ENCODE measurements at regions not wholly inside any gene's neighbourhood (a gene's known extent, or its start where the extent isn't known, plus 50 kb on each side); places are given as distances from the start of the nearest gene placed in this dataset.

DNA sequence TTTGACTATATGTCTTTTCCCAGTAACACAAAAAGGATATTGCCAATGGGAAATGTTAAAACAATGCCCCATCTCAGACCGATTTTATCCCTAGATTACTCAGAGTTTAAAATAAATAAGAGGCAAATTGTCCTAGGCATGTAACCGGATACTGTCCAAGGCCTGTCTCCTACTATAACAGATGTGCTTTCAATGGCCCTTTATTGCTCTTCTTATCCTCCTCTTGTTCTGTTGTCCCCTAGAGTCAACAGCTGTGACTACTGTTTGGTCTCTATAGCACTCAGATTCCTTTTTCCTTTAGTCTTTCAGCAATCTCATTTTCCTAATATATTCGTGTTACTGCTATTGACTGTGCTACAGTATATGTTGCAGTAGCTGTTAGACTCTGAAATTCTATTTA is 66.8 kb upstream of the PLS3 start (continued):
- TF ChIP-seq, protein P1, sequence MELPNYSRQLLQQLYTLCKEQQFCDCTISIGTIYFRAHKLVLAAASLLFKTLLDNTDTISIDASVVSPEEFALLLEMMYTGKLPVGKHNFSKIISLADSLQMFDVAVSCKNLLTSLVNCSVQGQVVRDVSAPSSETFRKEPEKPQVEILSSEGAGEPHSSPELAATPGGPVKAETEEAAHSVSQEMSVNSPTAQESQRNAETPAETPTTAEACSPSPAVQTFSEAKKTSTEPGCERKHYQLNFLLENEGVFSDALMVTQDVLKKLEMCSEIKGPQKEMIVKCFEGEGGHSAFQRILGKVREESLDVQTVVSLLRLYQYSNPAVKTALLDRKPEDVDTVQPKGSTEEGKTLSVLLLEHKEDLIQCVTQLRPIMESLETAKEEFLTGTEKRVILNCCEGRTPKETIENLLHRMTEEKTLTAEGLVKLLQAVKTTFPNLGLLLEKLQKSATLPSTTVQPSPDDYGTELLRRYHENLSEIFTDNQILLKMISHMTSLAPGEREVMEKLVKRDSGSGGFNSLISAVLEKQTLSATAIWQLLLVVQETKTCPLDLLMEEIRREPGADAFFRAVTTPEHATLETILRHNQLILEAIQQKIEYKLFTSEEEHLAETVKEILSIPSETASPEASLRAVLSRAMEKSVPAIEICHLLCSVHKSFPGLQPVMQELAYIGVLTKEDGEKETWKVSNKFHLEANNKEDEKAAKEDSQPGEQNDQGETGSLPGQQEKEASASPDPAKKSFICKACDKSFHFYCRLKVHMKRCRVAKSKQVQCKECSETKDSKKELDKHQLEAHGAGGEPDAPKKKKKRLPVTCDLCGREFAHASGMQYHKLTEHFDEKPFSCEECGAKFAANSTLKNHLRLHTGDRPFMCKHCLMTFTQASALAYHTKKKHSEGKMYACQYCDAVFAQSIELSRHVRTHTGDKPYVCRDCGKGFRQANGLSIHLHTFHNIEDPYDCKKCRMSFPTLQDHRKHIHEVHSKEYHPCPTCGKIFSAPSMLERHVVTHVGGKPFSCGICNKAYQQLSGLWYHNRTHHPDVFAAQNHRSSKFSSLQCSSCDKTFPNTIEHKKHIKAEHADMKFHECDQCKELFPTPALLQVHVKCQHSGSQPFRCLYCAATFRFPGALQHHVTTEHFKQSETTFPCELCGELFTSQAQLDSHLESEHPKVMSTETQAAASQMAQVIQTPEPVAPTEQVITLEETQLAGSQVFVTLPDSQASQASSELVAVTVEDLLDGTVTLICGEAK (IDR thresholded peaks at IDR 0.05; ENCODE audit: borderline replicate concordance), result no peak

- SMC1A ChIA-PET (ENCODE audit: uncharacterized antibody, unreplicated experiment), result interaction anchor here (0.7 to 2.3 kb wide), 10 partner anchors 9 to 143 kb away, joined by 3 to 10 read pairs (median 4); no protein-coding TSS in a partner anchor
- ATAC-seq, result peak; percentile 29
- H3K4me1 ChIP-seq (ENCODE audit: control insufficient read depth, insufficient read depth, low read length), result no peaks in the 10 kb centered on the region
- no peaks in the 10 kb centered on the region for H3K36me3 ChIP-seq (ENCODE audit: control insufficient read depth in 2 of 2, insufficient read depth in 2 of 2, low read length in 1 of 2)
- POLR2A ChIA-PET, result interaction anchor here (0.6 to 1.5 kb wide), 4 partner anchors 60 to 167 kb away, joined by 3 to 5 read pairs (median 4); no protein-coding TSS in a partner anchor
- no peaks in the 10 kb centered on the region for H3K9me3 ChIP-seq (replicated peaks; ENCODE audit: control insufficient read depth, insufficient read depth, low read length)
- H3K27ac ChIP-seq (ENCODE audit: control insufficient read depth, insufficient read depth), result no peak overlapping the region
- 21% methylated on average over 3 of the region's 3 CpGs for WGBS (ENCODE audit: insufficient coverage, insufficient replicate concordance, low lambda C conversion rate, missing lambda C conversion rate)
- RAD21 ChIA-PET (ENCODE audit: unreplicated experiment), result interaction anchor here (0.9 to 1.7 kb wide), 4 partner anchors 59 to 144 kb away, joined by 3 to 6 read pairs (median 4); no protein-coding TSS in a partner anchor
- DNase-seq (ENCODE audit: low read depth, low spot score), result no peak
- H3K4me3 ChIP-seq, result 0 out of 2 replicates have a peak overlapping the region, but pooled peaks have one; percentile 22
- no peak overlapping the region for H2AFZ ChIP-seq (ENCODE audit: control insufficient read depth, low read depth, low read length)
- H4K20me1 ChIP-seq (ENCODE audit: control insufficient read depth, insufficient read depth), result 0 out of 2 replicates have a peak, but pooled peaks cover 2% of the 10 kb centered on the region
- H3K9ac ChIP-seq (ENCODE audit: control insufficient read depth, insufficient read depth, low read length), result no peak overlapping the region
- H3K79me2 ChIP-seq (ENCODE audit: control insufficient read depth, insufficient read depth, low read length), result no peaks in the 10 kb centered on the region
- intact Hi-C loops (cut with micrococcal nuclease; ENCODE audit: unreplicated experiment), result no loop called here
- CTCF ChIA-PET, result interaction anchor here (1.1 to 1.3 kb wide), 2 partner anchors 12 to 69 kb away, joined by 3 read pairs; no protein-coding TSS in a partner anchor
- H3K27me3 ChIP-seq (replicated peaks in 1 of 2; ENCODE audit: control insufficient read depth in 2 of 2, insufficient read depth in 2 of 2, low read length in 1 of 2), result no peaks in the 10 kb centered on the region
- in situ Hi-C loops (cut with MboI), result no loop called here
- no TSS peak for BruUV-seq (replicated peaks)
- H3K4me2 ChIP-seq (ENCODE audit: control insufficient read depth, insufficient read depth), result no peak overlapping the region; the same call in 1 of the 2 replicates
- no peak for FAIRE-seq
- no peak for TF ChIP-seq ZNF384 (IDR thresholded peaks at IDR 0.05; ENCODE audit: borderline replicate concordance, low read depth, low read length)
- TF ChIP-seq ZNF207 (IDR thresholded peaks at IDR 0.05; ENCODE audit: borderline replicate concordance), result no peak
- TF ChIP-seq NR2F1 (conservative IDR thresholded peaks at IDR 0.05), result 0 out of 2 replicates have a peak, but pooled peaks have one; percentile 26
- TF ChIP-seq NBN (IDR thresholded peaks at IDR 0.05), result no peak
- peak; percentile 57; the same call in 1 of the 2 replicates for TF ChIP-seq SPI1 (IDR thresholded peaks at IDR 0.05; ENCODE audit: borderline replicate concordance, insufficient read depth, low read depth, low read length)
- TF ChIP-seq IKZF1 (conservative IDR thresholded peaks at IDR 0.05), result peak; percentile 49; the same call in 1 of the 2 replicates
- TF ChIP-seq CBX5 (IDR thresholded peaks at IDR 0.05; ENCODE audit: low read depth), result no peak
- TF ChIP-seq IKZF2 (IDR thresholded peaks at IDR 0.05), result peak; percentile 74 to 77; a peak in 2 of 4 replicates
- no peak for TF ChIP-seq KDM1A (IDR thresholded peaks at IDR 0.05; ENCODE audit: borderline replicate concordance)
- no peak for TF ChIP-seq YBX1 (IDR thresholded peaks at IDR 0.05)
- TF ChIP-seq CBX3 (IDR thresholded peaks at IDR 0.05; ENCODE audit: borderline replicate concordance, low read depth), result no peak
- TF ChIP-seq RELB (IDR thresholded peaks at IDR 0.05; ENCODE audit: low read depth), result 0 out of 2 replicates have a peak, but pooled peaks have one; percentile 35
- no peak for TF ChIP-seq HCFC1 (IDR thresholded peaks at IDR 0.05; ENCODE audit: low read length)
These were observed 61.7 kb upstream of the PLS3 start for GRCh38 chrX:115499112-115499805.
